ENCODE measurements at regions not wholly inside any gene's neighbourhood (a gene's known extent, or its start where the extent isn't known, plus 50 kb on each side); places are given as distances from the start of the nearest gene placed in this dataset.

GRCh38 chr12:76688631-76689030, 75.3 kb upstream of the ZDHHC17 start:
- no peak for DNase-seq (ENCODE audit: low read depth in 1 of 2, low spot score in 1 of 2)
- H3K27me3 ChIP-seq (ENCODE audit: insufficient read depth, poor library complexity, severe bottlenecking), result no peaks in the 10 kb centered on the region
- H3K27ac ChIP-seq (replicated peaks), result no peak overlapping the region
- no peak for TF ChIP-seq GABPA (IDR thresholded peaks at IDR 0.05; ENCODE audit: low read depth)
- TF ChIP-seq POLR2AphosphoS5 (IDR thresholded peaks at IDR 0.05; ENCODE audit: low read depth), result no peak
- TF ChIP-seq SPI1 (IDR thresholded peaks at IDR 0.05; ENCODE audit: borderline replicate concordance, low read depth), result no peak
- no peak for TF ChIP-seq REST (IDR thresholded peaks at IDR 0.05; ENCODE audit: insufficient replicate concordance, low read depth)
- no peak for TF ChIP-seq CTCF (IDR thresholded peaks at IDR 0.05; ENCODE audit: insufficient read depth, low read length)
- no peak overlapping the region for H3K4me3 ChIP-seq (replicated peaks; ENCODE audit: insufficient read depth, low read length)

DNA sequence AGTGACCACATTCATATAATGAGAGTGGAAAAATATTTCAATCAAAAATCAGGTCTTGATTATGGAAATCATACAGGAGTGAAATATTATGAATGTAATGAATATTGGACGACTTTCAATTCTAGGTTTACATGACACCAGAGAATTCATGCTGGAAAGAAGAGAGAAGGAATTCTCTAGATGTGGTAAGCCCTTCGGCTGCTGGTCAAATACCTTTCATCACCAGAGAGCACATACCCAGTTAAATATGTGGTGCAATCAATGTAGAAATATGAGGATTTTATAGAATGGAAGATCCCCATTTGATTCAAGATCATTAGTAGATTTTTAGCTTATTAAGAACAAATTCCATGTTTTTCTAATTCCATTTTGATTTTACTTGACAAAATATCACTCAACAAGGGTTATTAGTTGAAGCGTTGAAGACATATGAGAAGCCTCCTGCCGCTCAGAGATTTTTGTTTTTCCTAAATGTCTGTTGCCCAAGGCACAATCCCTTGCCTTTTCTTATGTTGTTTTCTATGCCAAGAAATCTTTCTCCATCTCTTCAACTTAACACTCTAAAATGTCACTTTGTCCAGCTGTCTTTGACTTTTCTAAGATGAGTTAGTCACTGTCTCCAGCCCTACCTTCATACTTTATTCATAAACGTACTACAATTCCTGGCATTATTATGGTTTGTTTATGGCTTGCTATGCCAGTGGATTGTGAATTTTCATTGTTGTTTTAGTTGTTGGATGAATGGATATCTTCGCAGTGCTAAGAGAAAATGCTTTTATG, 72.8 kb upstream of the ZDHHC17 start:
- Histone ChIP-seq H3K27me3 (ENCODE audit: insufficient read depth, poor library complexity, severe bottlenecking) (no peaks in the 10 kb centered on the region), H3K27ac (replicated peaks) (no peak overlapping the region), H3K4me3 (replicated peaks; ENCODE audit: insufficient read depth, low read length) (no peak overlapping the region)
- DNase-seq (ENCODE audit: low read depth in 1 of 2, low spot score in 1 of 2), result no peak
- no peak for TF ChIP-seq SPI1 (IDR thresholded peaks at IDR 0.05; ENCODE audit: borderline replicate concordance, low read depth)
- no peak for TF ChIP-seq REST (IDR thresholded peaks at IDR 0.05; ENCODE audit: insufficient replicate concordance, low read depth)
- no peak for TF ChIP-seq GABPA (IDR thresholded peaks at IDR 0.05; ENCODE audit: low read depth)
- TF ChIP-seq CTCF (IDR thresholded peaks at IDR 0.05; ENCODE audit: insufficient read depth, low read length), result no peak
- no peak for TF ChIP-seq POLR2AphosphoS5 (IDR thresholded peaks at IDR 0.05; ENCODE audit: low read depth)

DNA sequence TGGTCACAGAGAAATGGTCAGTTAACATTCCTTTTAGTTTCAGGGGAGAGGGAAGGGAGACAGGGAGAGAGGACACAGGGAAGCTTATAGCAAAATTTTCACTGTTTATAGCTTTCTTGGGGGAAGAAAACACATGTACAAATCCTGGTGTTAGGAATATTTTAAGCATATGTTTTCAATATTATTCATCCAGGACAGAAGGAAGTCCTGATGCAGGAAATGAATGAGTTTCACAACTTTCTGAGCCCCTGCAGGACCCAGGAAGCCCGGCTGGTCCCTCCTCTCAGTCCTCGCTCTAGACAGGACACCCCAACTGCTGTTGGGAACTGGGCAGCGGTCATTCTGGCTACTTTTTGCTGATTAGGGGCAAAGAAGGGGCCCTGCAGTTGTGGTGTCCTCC, 71.1 kb upstream of the ZDHHC17 start:
- TF ChIP-seq GABPA (IDR thresholded peaks at IDR 0.05; ENCODE audit: low read depth) (no peak), SPI1 (IDR thresholded peaks at IDR 0.05; ENCODE audit: borderline replicate concordance, low read depth) (no peak), POLR2AphosphoS5 (IDR thresholded peaks at IDR 0.05; ENCODE audit: low read depth) (no peak), REST (IDR thresholded peaks at IDR 0.05; ENCODE audit: insufficient replicate concordance, low read depth) (no peak), CTCF (IDR thresholded peaks at IDR 0.05; ENCODE audit: insufficient read depth, low read length) (no peak)
- Histone ChIP-seq H3K27ac (replicated peaks) (no peak overlapping the region), H3K27me3 (ENCODE audit: insufficient read depth, poor library complexity, severe bottlenecking) (no peaks in the 10 kb centered on the region), H3K4me3 (replicated peaks; ENCODE audit: insufficient read depth, low read length) (no peak overlapping the region)
- no peak for DNase-seq (ENCODE audit: low read depth in 1 of 2, low spot score in 1 of 2)

Measured in HL-60 (cell line).